ENCODE measurements at regions not wholly inside any gene's neighbourhood (a gene's known extent, or its start where the extent isn't known, plus 50 kb on each side); places are given as distances from the start of the nearest gene placed in this dataset.

DNA sequence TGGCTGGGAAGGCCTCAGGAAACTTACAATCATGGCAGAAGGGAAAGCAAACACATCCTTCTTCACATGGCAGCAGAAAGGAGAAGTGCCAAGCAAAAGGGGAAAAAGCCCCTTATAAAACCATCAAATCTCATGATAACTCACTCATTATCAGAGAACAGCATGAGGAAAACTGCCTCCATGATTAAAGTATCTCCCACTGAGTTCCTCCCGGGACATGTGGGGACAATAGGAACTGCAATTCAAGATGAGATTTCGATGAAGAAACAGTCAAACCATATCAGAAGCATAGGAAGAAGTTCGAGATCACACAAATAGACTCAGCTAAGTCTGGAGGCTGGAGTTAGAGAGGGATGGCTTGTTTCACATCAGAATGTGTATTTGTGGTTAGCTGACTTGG lies 869.4 kb upstream of the PHF14 start:
- no peak for TF ChIP-seq CTCF (IDR thresholded peaks at IDR 0.05; ENCODE audit: borderline replicate concordance)
- Histone ChIP-seq H3K36me3 (no peaks in the 10 kb centered on the region), H3K9me3 (replicated peaks) (no peaks in the 10 kb centered on the region), H3K27me3 (ENCODE audit: low read depth) (no peaks in the 10 kb centered on the region), H3K4me1 (no peaks in the 10 kb centered on the region), H3K4me3 (no peak overlapping the region), H3K27ac (replicated peaks) (no peak overlapping the region)
- intact Hi-C loops (cut with micrococcal nuclease) = no loop called here
- DNase-seq = no peak

GRCh38 chr7:10106609-10107008 lies 867.1 kb upstream of the PHF14 start:
- DNase-seq = no peak
- Histone ChIP-seq H3K36me3 (no peaks in the 10 kb centered on the region), H3K9me3 (replicated peaks) (no peaks in the 10 kb centered on the region), H3K27ac (replicated peaks) (no peak overlapping the region), H3K4me1 (no peaks in the 10 kb centered on the region), H3K4me3 (no peak overlapping the region), H3K27me3 (ENCODE audit: low read depth) (no peaks in the 10 kb centered on the region)
- TF ChIP-seq CTCF (IDR thresholded peaks at IDR 0.05; ENCODE audit: borderline replicate concordance) = no peak
- intact Hi-C loops (cut with micrococcal nuclease) = no loop called here

GRCh38 chr7:10116511-10116910 lies 857.2 kb upstream of the PHF14 start:
- Histone ChIP-seq H3K27me3 (ENCODE audit: low read depth) (no peaks in the 10 kb centered on the region), H3K27ac (replicated peaks) (no peak overlapping the region), H3K4me1 (peaks cover 3% of the 10 kb centered on the region), H3K36me3 (no peaks in the 10 kb centered on the region), H3K4me3 (no peak overlapping the region), H3K9me3 (replicated peaks) (no peaks in the 10 kb centered on the region)
- no peak for DNase-seq
- intact Hi-C loops (cut with micrococcal nuclease) = no loop called here
- no peak for TF ChIP-seq CTCF (IDR thresholded peaks at IDR 0.05; ENCODE audit: borderline replicate concordance)

DNA sequence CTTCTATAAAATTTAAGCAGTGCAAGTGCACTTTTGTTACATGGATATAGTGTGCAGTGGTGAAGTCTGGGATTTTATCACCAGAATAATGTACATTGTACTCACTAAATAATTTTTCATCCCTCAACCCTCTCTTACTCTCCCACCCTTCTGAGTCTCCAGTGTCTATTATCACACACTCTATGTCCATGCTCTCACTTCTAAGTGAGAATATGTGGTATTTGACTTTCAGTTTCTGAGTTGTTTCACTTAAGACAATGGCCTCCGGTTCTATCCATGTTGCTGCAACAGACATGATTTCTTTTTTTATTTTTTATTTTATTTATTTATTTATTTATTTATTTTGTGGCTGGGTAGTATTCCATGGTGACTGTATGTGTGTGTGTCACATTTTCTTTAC lies 855.9 kb upstream of the PHF14 start:
- DNase-seq = no peak
- Histone ChIP-seq H3K9me3 (replicated peaks) (no peaks in the 10 kb centered on the region), H3K27ac (replicated peaks) (no peak overlapping the region), H3K27me3 (ENCODE audit: low read depth) (no peaks in the 10 kb centered on the region), H3K4me3 (no peak overlapping the region), H3K36me3 (no peaks in the 10 kb centered on the region), H3K4me1 (peaks cover 16% of the 10 kb centered on the region)
- no peak for TF ChIP-seq CTCF (IDR thresholded peaks at IDR 0.05; ENCODE audit: borderline replicate concordance)
- intact Hi-C loops (cut with micrococcal nuclease) = no loop called here

- Histone ChIP-seq H3K27me3 (ENCODE audit: low read depth) (no peaks in the 10 kb centered on the region), H3K36me3 (no peaks in the 10 kb centered on the region), H3K4me3 (no peak overlapping the region), H3K27ac (replicated peaks) (no peak overlapping the region), H3K4me1 (peaks cover 25% of the 10 kb centered on the region), H3K9me3 (replicated peaks) (no peaks in the 10 kb centered on the region)
- intact Hi-C loops (cut with micrococcal nuclease) = no loop called here
- TF ChIP-seq CTCF (IDR thresholded peaks at IDR 0.05; ENCODE audit: borderline replicate concordance) = no peak
- DNase-seq = no peak
Observed at GRCh38 chr7:10120936-10121335, 852.7 kb upstream of the PHF14 start.

- no peak for DNase-seq
- no peak for TF ChIP-seq CTCF (IDR thresholded peaks at IDR 0.05; ENCODE audit: borderline replicate concordance)
- no peak overlapping the region for H3K4me3 ChIP-seq
- no peaks in the 10 kb centered on the region for H3K36me3 ChIP-seq
- H3K4me1 ChIP-seq = peaks cover 25% of the 10 kb centered on the region
- H3K27me3 ChIP-seq (ENCODE audit: low read depth) = no peaks in the 10 kb centered on the region
- peak overlapping the region; percentile 56 for H3K27ac ChIP-seq (replicated peaks)
- intact Hi-C loops (cut with micrococcal nuclease) = no loop called here
- H3K9me3 ChIP-seq (replicated peaks) = no peaks in the 10 kb centered on the region
Observed at GRCh38 chr7:10121631-10122030, 852.0 kb upstream of the PHF14 start.

Measured in left ventricle myocardium inferior (tissue), 1 donor.